ENCODE measurements at regions not wholly inside any gene's neighbourhood (a gene's known extent, or its start where the extent isn't known, plus 50 kb on each side); places are given as distances from the start of the nearest gene placed in this dataset.
"Not testable (repeated sequence)": the region's sequence is repeated elsewhere in the genome, so short reads cannot be mapped to it uniquely, and the experiment has no call there.

GRCh38 chr2:184154438-184154837 lies 443.9 kb upstream of the ZNF804A start:
- DNase-seq, result no peak

GRCh38 chr2:184155791-184156190 lies 442.5 kb upstream of the ZNF804A start:
- no peak for DNase-seq

- no peak for DNase-seq
Measured at GRCh38 chr2:184157141-184157540, 441.2 kb upstream of the ZNF804A start.

- no peak for DNase-seq
Measured at GRCh38 chr2:184162426-184162825, 435.9 kb upstream of the ZNF804A start.

- not testable (repeated sequence) for DNase-seq
Measured at GRCh38 chr2:184168823-184169222, 429.5 kb upstream of the ZNF804A start.

GRCh38 chr2:184169366-184169765 lies 429.0 kb upstream of the ZNF804A start:
- DNase-seq, result no peak

- no peak for DNase-seq
Measured at GRCh38 chr2:184174493-184175104, 423.7 kb upstream of the ZNF804A start.

- no peak for DNase-seq
Measured at GRCh38 chr2:184178229-184178628, 420.1 kb upstream of the ZNF804A start.

- no peak for DNase-seq
Measured at GRCh38 chr2:184186436-184186835, 411.9 kb upstream of the ZNF804A start.

GRCh38 chr2:184187421-184187971 lies 410.8 kb upstream of the ZNF804A start:
- DNase-seq, result no peak

GRCh38 chr2:184190725-184191124 lies 407.6 kb upstream of the ZNF804A start:
- no peak for DNase-seq

- DNase-seq, result no peak
Measured at GRCh38 chr2:184192649-184193048, 405.7 kb upstream of the ZNF804A start.

- DNase-seq, result no peak
Measured at GRCh38 chr2:184197413-184197812, 400.9 kb upstream of the ZNF804A start.

GRCh38 chr2:184198791-184199190 lies 399.5 kb upstream of the ZNF804A start:
- not testable (repeated sequence) for DNase-seq

GRCh38 chr2:184199274-184199673 lies 399.1 kb upstream of the ZNF804A start:
- no peak for DNase-seq

- DNase-seq, result no peak
Measured at GRCh38 chr2:184201246-184201645, 397.1 kb upstream of the ZNF804A start.

- no peak for DNase-seq
Measured at GRCh38 chr2:184203661-184204060, 394.7 kb upstream of the ZNF804A start.

GRCh38 chr2:184205048-184205596 lies 393.2 kb upstream of the ZNF804A start:
- no peak for DNase-seq

GRCh38 chr2:184206045-184206444 lies 392.3 kb upstream of the ZNF804A start:
- no peak for DNase-seq

GRCh38 chr2:184210329-184210728 lies 388.0 kb upstream of the ZNF804A start:
- no peak for DNase-seq

- DNase-seq, result no peak
Measured at GRCh38 chr2:184215745-184216144, 382.6 kb upstream of the ZNF804A start.

- DNase-seq, result no peak
Measured at GRCh38 chr2:184256611-184257010, 341.7 kb upstream of the ZNF804A start.

GRCh38 chr2:184261331-184261730 lies 337.0 kb upstream of the ZNF804A start:
- no peak for DNase-seq

- DNase-seq, result no peak
Measured at GRCh38 chr2:184261818-184262217, 336.5 kb upstream of the ZNF804A start.

Data from suppressor macrophage treated with lipopolysaccharide for 4 hours (primary cell).